ENCODE measurements at regions not wholly inside any gene's neighbourhood (a gene's known extent, or its start where the extent isn't known, plus 50 kb on each side); places are given as distances from the start of the nearest gene placed in this dataset.

DNA sequence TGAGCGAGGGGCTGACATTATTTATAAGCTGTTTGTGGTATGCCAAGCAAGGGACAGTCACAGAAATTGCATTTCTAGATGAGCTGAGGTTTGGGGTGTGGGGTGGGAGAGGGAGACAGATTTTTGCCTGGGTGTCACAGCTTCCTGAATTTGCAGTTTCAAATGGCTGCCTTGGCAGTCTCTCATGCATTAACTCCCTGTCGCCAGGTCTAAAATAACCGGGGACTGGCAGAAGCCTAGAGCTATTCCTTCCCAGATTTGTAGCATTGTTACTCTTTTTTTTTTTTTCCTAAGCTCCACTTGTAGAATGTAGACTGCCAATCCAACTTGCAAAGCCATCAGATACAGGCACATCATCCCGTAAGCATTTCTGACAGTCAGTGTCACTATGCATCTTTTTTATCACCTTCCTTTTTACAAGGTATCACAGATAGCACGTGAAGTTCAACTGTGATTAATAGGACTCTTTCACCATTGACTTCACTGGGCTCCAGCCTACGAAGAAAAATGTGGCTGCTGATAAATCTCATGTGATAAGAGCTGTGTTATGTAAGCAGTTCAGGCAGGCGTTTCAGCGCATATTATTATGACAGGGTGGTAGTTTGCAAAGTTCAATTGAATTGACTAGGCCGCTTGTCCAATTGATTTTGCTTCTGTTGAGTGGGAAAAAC, 130.7 kb upstream of the CELF2 start:
- TF ChIP-seq CHD1 (IDR thresholded peaks at IDR 0.05; ENCODE audit: low read depth, low read length) (no peak), POLR2A (IDR thresholded peaks at IDR 0.05; ENCODE audit: low read depth, low read length) (no peak), SMC3 (IDR thresholded peaks at IDR 0.05; ENCODE audit: low read depth, low read length) (no peak), MXI1 (IDR thresholded peaks at IDR 0.05; ENCODE audit: borderline replicate concordance, low read depth, low read length) (no peak), CTCF (conservative IDR thresholded peaks at IDR 0.05; ENCODE audit: low read depth, low read length) (no peak), USF2 (IDR thresholded peaks at IDR 0.05; ENCODE audit: low read depth, low read length) (no peak), MAFK (IDR thresholded peaks at IDR 0.05; ENCODE audit: low read depth, low read length) (no peak), RAD21 (IDR thresholded peaks at IDR 0.05; ENCODE audit: low read length) (no peak), MAZ (IDR thresholded peaks at IDR 0.05; ENCODE audit: borderline replicate concordance, low read depth, low read length) (no peak), RCOR1 (IDR thresholded peaks at IDR 0.05; ENCODE audit: insufficient replicate concordance, low read length) (no peak), RFX5 (IDR thresholded peaks at IDR 0.05; ENCODE audit: low read depth, low read length) (no peak), ELK1 (IDR thresholded peaks at IDR 0.05; ENCODE audit: borderline replicate concordance, low read depth, low read length) (no peak)

Measured in IMR-90 (cell line).